ENCODE measurements at regions not wholly inside any gene's neighbourhood (a gene's known extent, or its start where the extent isn't known, plus 50 kb on each side); places are given as distances from the start of the nearest gene placed in this dataset.

DNA sequence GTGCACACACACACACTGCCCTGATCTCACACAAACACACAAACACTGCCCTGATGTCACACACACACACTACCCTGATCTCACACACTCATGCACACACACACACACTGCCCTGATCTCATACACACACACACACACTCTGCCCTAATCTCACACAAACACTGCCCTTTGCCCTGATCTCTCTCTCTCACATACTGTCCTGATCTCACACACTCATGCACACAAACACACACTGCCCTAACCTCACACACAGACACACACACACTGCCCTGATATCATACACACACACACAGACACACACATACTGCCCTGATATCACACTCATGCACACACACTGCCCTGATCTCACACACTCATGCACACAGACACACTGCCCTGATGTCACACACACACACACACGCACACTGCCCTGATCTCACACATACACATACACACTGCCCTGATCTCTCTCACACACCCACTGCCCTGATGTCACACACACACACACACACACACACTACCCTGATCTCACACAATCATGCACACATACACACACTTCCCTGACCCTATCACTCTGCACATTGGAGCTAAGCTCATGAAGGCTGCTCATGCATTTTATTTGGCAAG is 97.6 kb upstream of the DIO3 start:
- no peak for DNase-seq (ENCODE audit: low spot score)

DNA sequence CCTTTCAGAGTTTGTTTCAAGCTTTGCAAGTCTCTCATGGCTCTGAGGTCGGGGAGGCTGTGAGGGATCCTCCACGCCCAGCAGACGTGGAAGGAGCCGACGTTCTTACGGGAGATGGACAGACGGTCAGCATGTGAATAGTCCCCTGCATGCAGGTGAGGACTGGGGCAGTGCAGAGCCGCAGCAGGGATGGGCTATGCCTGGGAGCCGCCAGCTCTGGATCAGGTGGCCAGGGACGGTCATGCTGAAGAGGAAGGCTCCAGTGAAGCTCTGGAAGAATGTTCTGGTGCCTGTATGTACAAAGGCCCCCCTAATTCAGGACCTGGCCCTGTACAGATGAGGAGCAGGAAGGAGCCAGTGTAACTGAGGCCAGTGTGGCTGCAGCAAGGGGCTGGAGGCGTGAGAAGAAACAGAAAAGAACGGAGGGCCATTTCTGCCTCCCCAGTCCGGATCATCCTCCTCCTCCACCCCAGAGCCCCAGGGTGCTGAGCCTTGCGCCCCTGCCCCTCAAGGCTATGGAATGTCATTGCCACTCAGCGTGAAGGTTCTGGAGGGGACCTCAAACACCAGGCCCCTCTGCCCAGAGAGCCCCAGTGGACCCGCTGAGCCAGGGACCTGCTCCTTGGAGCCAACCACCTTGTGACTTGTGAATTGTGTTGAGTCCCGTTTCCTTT is 96.8 kb upstream of the DIO3 start:
- no peak for DNase-seq (ENCODE audit: low spot score)

DNA sequence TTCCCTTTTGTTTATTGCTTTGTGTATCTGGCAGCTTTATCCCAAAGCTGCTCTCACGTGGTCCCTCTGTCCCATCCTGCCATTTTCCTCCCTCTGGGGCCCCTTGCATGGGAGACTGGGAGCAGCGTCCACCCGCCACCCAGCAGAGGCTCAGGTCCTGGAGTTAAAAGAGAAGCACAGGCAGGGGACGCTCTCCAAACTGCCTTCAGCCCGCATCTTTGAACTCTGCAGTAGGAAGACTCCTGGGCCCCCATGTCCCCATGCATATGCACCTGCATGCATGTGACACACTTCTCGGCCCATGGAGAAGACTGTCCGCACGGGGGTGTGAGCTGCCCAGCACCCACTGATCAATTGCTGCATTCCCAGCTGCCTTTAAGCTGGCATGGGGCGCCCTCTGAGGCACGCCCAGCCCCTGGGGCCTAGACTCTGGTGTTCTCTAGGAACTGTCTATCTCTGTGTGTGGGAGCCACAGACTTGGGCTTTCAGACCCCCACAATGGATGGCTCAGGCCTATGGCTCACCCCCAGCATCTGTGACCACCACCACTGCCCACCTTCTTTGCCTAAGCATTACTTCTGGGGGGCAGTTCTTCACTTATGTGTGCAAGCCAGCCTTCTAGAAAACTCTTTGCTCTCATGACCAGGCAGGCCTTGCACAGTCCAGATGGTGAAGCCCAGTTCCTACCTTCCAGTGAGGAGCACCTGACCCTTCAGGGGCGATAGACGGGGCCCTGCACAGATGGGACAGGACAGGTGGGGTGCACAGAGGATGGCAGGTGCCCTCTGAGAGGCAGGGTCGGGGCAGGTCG is 96.1 kb upstream of the DIO3 start:
- no peak for DNase-seq (ENCODE audit: low spot score)

DNA sequence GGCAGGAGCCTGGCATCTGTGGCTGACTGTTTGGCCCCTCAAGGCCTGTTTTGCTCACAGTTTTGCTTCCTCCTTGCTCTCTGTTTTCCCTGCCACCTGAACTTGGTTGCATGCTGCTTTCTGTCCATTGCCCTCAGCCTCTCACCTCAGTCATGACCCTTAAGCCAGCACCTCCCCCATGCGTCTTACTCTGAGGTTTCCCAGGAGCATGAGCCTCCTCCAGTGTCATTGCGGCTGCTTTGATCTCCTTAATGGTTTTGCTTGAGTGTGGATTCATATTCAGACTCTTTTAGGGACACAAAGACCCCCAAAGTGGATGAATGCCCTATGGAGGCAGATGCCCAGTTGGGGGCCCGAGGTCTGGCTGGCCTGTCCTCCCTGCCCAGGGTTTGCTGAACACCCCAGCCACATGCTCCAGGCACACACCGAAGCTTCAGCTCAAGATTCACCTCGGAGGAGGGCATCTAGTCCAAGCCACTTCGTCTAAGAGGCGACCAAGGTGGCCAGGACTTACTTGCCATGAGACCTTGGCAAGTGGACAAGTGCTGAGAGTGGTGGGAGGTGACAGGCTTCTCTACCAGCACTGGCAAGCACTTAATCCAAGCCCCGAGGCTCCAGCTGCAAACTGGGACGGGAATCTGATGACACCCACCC is 95.4 kb upstream of the DIO3 start:
- no peak for DNase-seq (ENCODE audit: low spot score)

DNA sequence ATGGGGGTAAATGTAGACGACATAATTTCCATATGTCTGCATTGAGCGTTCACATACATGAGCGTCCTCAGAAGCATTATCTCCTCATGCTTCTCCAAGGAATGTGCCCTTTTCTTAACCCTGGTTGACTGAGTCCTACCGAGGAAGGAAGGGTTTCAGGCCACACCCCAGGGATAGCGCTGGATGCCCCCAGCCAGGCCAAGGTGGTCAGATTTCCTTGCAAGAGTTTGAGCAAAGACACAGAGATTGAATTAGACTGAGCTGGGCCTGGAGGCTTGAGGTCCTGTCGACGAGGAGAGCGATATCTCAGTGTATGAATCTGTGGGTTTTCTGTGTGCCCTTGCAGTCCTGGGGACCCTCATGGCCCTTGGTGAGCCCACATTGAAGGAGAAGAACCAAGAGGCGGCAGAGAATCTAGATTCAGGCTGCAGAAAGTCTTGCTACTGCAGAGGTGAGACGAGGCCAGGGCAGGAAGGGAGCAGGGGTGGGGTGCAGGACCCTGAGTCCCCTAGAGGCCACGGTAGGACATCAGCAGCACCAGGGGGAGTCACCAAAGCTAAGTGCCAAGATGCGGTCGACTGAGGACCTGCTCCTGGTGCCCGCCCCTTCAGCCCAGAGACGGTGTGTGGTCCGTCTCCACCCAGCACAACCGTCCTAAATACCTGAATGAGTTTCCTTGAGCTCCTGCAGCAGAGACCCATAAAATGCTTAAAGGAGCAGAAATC is 94.7 kb upstream of the DIO3 start:
- no peak for DNase-seq (ENCODE audit: low spot score)

DNA sequence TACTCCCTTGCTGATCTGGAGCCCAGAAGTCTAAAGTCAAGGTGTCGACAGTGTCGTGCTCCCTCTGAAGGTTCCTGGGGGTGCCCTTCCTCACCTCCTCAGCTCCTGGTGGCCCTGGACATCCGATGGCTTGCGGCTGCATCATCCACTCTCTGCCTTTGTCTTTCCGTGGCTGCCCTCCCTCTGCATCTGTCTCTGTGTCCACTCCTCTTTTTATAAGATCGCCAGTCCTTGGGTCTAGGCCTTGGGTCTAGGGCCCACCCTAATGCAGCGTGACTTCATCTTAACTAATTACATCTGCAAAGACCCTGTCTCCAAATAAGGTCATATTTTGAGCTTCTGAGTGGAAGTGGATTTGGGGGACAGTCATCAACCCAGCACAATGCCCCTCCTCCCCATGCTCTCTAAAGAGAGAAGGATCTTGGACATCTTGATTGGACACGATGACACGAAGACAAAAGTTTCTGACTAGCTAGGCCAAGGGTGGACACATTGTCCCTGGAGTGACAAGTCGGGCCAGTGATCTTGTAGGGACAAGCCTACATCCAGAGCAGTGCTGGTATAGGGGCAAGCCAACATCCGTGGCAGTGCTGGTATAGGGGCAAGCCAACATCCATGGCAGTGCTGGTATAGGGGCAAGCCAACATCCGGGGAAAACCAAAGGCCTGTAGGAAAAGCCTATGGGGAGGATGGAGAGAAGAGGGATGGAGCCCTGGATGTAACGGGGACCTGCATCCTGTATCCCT is 93.9 kb upstream of the DIO3 start:
- DNase-seq (ENCODE audit: low spot score), result no peak

DNA sequence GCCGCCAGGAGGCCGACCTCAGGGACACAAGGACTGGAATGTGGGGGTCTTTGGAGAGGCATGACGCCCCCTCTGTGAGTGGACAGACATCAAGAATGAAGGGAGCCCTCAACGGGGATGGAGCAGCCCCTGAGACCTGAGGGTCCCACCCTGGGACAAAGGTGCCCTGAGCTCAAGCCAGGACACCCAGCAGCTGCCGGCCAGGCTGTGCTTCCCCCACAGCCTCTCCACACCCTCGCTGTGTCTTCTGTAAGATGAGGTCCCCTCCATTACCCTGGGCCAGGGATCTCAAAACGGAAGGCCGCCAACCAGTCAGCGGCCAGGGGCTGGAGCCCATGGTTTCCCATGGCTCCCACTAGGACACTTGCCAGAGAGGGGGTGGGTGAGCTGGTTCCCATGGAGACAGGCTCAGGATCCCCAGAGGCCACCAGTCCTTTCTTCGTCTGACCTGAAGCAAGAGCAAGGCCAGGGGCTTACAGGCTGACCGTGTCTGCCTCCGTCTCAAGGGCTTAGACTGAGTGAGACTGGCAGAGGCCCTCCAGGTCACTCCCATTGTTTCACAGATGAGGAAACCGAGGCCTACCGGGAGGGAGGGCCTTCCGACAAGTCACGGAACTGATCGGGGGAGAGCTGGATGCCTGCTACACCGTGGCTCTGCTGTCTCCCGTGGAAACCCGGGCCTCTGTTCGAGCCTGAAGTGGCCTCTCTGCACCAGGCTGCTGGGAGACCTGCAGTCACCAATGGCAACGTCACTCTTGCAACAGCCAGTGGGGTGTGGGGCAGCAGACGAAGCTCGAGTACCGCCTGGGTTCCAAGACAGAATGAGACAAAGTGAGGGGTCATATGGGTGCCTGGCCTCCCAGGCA is 91.7 kb upstream of the DIO3 start:
- no peak for DNase-seq (ENCODE audit: low spot score)

DNA sequence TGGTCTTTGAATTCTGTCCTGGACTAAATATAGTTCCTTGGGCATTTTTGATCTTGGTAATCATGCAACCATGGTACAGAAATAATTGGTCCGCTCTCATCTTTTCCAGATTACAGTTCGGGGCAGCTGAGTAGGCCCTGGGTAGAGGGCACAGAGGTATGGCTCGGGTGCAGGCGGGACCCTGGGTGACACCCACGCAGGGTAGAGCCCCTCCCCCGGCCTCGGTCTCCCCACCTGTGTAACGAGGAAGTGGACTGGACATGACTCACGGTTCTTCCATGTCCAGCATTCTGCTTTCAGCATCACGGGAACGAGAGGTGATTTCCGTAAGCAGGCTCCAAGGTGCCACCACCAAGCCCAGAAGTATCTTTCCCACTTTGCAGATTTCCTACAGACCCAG is 91.0 kb upstream of the DIO3 start:
- DNase-seq (ENCODE audit: low spot score), result no peak

DNA sequence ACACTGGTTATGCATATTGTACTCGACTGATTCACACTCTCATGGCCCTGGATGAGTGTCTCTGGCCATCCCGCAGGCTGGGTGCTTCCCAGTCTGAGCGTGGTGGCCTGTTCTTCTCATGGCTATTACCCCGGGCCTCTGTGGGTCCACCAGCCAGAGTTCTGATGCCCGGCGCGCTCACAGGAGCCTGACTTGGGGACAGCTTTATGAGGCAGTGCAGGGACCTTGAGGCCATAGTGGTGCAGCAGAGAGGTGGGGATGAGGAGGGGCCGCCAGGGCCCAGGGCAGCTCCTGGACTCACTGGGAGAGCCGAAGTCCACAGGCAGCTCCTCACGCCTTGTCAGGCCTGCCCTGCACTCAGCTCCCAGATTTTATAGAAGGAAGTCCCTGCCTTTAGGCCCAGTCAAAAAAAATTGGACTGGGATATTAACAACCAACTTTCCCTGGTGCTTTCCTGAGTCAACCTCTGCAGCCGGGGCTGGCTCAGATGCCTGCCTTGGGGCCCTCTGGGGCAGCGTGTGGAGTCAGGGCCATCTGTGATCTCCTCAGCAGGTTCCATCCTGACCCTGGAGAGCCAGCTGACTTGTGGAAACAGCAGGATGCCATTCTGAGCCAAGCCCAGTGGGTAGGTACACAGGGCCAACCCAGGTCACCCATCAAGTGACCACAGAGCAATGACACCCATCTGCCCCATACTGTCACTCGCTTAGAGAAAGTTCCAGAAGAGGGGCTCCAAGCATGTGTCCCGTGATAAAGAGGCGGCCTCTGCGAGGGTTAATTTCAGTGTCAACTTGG is 89.4 kb upstream of the DIO3 start:
- no peak for DNase-seq (ENCODE audit: low spot score)

DNA sequence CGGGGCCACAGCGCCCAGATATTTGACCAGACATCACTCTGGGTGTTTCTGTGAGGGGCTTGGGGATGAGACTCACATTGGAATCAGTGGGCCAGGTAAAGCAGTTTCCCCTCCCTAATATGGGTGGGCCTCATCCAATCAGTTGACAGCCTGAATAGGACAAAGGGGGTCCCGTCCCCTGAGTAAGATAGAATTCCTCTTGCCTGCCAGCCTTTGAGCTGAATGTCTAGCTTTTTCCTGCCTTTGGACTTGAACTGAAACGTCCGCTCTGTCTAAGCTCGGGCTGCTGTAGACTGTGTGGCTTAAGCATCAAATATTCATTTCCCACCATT is 88.8 kb upstream of the DIO3 start:
- DNase-seq (ENCODE audit: low spot score), result no peak

DNA sequence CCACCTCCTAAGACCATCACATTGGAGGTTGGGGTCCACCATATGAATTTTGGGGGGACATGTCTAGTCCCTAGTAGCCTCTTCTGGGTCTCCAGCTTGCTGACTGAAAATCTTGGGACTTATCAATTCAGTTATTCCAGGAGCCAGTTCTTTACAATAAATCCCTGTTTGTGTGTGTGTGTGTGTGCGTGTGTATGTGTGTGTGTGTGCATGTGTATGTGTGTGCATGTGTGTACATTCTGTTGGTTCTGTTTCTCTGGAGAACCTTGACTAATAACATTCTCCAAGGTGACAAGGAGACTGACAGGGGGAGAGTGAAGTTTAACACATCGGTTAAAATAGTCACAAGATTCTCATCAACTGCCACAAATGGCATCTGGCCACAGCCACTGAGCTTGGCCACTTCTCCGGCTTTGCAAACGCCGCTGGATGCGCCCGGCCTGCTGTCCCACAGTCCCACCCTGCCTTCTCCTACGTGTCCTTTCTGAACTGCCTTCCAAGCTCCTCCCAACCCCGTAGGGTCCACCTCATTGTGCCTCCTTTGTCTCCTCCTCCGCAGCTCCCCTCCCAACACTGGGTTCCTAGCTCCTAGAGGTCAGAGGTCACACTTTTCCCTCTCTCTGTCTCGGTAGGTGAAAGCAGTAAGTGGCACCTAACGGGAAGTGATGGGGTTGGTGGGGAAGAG is 88.1 kb upstream of the DIO3 start:
- no peak for DNase-seq (ENCODE audit: low spot score)

DNA sequence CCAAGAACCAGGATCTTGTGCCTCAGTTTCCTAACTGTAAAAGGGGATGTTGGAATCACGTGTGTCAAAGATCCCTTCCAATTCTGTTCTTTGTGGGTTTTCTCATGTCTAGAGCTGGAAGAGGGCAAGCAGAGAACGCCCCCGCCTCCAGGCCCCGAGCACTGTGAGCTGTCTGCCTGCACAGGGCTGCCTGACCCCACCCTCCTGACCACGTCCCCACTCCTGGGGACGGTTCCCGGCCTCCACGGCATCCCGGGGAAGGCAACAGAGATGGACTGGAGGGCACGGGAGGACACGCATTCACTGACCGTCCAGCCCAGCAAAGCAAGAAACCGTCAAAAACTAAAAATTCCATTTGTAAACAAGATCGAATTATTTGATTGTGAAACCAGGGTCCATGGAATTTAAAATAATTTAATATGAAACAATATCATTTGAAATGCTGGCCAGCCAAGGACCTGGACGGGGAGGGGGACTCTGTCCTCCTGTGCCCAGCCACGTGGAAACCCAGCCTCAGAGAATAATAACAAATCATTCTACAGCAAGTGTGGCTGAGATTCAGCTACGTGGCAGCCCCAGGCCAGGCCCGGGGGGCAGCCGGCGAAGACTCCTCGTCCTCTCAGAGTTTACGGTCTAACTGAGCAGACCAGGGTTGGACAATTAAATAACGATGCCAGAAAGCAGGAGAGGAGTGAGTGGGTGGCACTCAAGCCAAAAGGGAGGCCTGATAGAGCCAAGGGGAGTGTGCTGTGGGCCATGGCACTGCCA is 87.3 kb upstream of the DIO3 start:
- no peak for DNase-seq (ENCODE audit: low spot score)

DNA sequence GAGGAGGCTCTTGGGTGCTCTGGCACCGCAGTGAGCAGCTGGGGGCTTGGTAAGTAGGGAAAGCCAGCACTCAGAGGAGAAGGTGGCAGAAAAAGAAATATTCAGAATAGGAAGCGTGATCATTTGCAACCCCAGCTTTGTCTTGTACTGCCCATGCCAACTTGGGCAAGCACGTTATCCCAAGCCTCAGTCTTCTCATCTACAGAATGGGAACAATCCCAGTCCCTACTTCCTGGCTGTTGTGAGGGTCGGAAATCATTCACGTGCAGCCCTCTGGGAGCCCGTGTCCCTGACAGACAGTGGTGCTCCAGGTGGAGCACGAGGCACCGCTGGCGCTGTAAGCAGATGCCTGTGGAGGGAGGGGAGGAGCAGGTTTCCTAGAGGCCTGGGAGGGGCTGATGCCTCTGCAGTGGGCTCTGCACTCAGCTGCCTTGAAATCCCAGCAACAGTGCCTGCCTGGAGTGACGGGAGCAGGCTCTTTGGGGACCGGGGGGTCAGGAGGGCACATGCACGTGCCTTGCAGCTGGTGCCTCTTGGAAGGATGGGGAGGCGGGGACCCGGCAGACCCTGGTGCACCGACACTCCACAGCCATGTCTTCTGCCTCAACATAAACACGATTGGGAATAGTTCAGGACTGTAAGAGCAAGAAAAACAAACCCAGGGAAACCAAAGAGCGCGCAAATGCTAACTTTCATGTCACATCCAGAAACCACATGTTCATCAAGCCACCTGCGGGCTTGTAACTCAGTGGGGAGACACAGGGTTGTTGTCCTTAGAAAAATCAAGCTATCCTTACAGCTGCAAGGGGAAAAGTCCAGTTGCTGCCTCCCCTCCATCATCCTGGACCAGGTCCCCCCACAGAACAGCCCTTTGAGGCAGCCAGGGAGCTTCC is 86.5 kb upstream of the DIO3 start:
- no peak for DNase-seq (ENCODE audit: low spot score)

DNA sequence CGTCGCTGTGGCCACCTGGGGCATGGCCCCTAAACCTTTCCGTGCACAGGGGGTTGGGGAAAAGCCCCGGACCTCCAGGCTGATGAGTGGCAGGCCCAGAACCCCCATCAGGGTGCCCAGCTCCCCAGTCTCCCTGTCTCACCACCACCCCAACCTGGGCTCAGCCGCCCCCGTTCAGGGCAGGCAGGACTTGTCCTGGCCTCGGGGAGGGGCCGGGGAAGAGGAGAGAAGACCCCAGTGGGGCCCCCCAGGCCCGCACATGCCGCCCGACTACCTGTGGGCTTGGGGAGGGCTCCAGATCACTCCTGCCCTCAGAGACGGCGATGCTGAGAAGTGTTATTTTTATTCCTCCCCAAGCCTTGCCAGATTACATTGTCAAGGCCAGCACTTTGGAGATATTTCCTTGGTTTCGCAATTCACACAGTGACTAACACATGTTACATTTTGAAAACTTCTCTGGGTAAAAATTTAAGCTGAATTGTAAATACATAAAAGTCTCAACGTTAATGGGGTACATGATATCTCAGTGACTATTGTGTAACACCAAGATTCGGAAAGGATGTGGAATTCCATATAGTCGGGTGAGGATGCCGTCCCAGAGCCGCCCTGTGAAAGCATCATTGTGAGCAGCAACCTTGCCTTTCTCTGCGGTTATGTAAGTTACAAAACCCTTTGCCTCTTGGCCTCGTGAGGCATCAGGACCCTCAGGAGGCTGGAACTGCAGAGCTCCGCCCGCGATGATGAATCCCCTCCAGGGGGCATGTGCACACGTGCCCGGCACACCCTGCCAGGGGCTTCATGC is 85.6 kb upstream of the DIO3 start:
- peak; percentile 86 for DNase-seq (ENCODE audit: low spot score)

DNA sequence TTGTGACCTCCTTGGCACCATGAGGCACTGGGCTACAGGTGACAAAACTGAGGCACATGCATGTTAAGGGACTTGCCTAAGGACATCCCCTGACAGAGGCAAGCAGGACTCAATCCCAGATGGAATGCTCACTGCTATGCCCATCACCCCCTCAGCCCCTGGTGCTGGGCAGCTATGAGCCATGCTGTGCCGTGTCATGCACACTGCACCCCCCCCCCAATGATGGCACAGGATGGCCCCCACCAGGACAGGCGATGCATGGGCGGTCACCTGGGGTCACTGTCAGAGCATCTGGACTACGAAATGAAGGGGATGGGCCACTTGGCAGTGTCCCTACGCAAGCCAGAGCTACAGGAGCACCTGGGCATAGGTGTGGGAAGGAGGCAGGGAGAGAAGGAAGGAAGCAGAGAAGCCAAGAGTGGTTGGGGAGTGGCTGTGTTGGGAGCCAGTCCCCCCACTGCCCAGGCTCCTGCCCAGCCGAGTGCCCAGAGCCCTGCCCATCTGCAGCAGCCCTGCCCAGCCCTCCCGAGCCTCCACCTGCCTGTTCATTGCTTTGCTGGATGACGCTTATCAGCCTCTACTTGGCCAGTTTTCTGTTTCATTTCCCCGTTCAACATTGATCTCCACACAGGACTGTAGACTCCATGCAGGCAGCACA is 84.9 kb upstream of the DIO3 start:
- no peak for DNase-seq (ENCODE audit: low spot score)
